ENCODE measurements at regions not wholly inside any gene's neighbourhood (a gene's known extent, or its start where the extent isn't known, plus 50 kb on each side); places are given as distances from the start of the nearest gene placed in this dataset.
"Not testable (repeated sequence)": the region's sequence is repeated elsewhere in the genome, so short reads cannot be mapped to it uniquely, and the experiment has no call there.

- DNase-seq (ENCODE audit: low spot score) = no peak
These were observed 90.3 kb upstream of the PAM start for GRCh38 chr5:102664616-102665335.

- DNase-seq (ENCODE audit: low spot score) = no peak
These were observed 88.8 kb upstream of the PAM start for GRCh38 chr5:102666164-102666946.

DNA sequence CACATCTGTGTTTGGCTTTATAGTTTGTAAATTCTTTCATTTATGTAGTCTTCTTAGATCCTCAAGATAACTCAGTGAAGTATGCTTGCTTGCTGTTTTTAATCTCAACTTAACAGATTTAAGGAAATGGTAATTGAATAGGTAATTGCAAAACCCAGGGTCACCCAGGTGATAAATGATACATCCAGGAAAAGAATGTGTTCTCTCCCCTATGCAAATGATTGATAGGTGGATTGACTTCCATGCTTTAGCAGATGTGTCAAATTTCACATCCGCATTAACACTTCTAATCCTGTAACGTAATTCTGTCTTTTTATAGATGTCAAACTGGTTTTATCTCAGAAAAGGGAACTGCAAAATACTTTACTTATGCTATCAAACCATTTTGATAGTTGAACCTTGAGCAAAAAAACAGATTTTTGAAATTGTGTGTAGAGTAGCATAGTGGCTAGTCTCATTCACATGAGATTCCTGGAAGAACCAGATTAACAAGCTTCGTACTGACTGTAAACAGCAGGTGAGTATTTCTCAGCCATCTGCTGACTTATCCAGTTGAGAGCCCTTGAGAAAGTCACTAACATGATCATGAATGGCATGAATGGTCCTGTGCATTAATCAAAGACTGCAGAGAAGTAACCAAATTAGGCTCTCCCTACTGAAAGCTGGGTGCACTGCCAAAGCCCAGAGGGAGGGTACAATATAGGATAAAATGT, 86.7 kb upstream of the PAM start:
- no peak for DNase-seq (ENCODE audit: low spot score)

DNA sequence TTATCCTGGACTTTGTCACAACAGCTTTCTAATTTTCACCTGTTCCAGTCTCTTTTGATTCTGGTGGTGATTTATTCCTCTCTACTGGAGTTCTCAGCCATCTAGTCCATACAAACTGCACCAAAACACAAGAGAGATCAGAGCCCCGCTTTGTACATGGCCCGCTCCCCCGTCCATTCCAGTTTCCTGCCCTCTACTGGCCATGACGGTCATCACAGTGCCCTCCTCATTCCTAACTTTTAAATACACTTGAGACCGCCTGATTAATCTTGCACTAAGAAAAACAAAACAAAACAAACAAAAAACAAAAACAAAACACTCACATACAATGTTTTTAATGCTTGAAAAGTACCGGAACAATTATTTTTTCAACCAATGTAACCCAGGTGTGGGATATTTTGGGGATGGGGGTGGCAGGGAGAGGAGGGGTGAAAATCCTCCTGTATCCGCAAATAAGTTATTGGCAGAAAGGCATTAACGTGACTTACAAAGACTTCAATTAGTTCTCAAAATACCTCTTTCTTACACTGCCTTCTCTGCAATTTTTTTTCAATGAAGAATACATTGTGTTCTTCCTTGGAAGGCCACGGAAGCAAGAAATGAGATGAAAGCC, 84.8 kb upstream of the PAM start:
- DNase-seq (ENCODE audit: low spot score) = peak; percentile 19

- DNase-seq (ENCODE audit: low spot score) = not testable (repeated sequence)
These were observed 83.9 kb upstream of the PAM start for GRCh38 chr5:102671033-102671734.

- no peak for DNase-seq (ENCODE audit: low spot score)
These were observed 76.6 kb upstream of the PAM start for GRCh38 chr5:102678267-102679058.

DNA sequence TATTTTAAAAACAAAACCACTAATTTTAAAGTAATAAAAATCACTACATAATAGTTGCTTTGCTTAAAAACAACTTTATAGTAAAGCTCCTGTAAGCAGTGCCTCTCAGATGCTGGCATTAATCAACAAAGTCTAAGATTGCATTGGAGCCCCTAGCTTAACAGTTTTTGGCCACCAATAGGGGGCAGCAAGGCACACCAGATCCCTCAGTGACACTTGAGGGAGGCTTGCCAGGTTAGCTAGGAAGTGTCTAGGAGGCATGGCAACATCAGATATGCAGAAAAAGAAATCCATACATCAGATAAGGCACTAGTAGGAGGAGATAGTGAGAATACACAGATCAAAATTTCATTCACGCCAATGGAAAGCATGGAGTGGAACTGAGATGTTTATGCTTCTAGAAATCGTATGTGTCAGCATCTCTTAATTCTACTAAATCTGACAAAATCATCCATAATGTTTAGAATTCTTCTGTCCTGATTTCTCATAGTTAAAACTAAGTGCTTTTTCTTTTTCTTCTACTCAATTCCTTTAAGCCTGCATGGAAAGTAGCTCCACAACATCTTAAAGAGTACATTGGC, 73.6 kb upstream of the PAM start:
- peak; percentile 78 for DNase-seq (ENCODE audit: low spot score)

DNA sequence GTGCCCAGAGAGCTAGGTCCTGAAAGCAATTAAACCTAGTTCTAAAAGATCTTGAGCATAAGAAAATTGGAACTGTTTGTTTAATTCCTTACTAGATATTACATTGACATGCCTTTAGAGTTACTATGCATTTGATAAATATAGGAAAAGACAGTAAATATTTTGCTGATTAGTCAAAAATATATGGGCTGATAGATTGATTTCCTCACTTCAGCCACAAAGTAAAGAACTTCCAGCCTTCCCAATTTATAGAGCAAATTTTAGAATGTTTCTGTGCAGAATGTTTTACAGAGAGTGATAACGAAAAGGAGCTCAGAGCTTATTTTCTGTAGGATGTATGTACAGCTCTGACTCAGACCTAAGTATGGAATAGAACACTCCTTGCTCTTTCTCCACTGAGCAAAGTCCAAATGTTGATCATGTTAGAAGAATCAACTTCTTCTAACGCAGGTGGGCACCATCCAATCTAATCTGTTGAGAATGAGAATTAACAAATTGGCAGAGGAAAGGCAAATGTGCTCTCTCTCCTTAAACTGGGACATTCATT, 72.9 kb upstream of the PAM start:
- DNase-seq (ENCODE audit: low spot score) = no peak

- not testable (repeated sequence) for DNase-seq (ENCODE audit: low spot score)
These were observed 67.0 kb upstream of the PAM start for GRCh38 chr5:102688076-102688475.

- DNase-seq (ENCODE audit: low spot score) = not testable (repeated sequence)
These were observed 66.3 kb upstream of the PAM start for GRCh38 chr5:102688581-102689342.

DNA sequence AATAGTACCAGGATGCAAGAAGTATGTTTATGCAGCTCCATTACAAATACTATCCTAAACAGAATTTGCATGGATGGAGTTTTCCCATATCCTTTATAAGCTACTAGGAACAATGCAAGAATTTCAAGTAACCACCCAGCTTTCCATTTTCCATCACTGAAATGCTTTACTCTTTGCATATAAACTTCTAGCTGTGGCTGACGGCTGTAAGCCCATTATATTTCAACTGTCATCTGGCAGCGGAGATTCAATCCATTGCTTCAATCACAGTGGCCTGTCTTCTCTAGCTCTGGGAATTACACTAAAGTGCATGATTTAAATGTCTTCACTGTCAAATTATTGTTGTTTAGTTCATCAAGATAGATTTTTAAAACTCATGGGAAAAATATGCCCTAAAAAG, 64.2 kb upstream of the PAM start:
- DNase-seq (ENCODE audit: low spot score) = no peak

DNA sequence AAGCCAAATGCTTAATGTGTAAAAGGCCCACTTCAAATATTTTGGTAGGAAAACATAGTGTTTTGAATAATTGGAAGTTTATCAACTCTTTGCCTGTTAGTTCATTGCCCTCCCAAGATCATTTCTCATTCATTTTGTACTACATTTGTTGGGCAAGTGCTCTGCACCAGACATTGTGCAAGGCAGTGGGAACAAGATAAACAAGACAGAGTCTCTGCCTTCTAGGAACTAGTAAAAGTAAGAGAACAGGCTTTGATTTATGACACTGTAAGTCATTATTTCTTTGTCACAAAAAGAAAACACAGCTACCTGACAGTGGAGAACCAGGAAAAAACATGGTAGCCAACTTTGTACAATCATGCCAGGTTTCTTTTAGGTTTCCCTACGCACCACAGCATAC, 63.7 kb upstream of the PAM start:
- no peak for DNase-seq (ENCODE audit: low spot score)

GRCh38 chr5:102700120-102700831, 54.8 kb upstream of the PAM start:
- no peak for DNase-seq (ENCODE audit: low spot score)

DNA sequence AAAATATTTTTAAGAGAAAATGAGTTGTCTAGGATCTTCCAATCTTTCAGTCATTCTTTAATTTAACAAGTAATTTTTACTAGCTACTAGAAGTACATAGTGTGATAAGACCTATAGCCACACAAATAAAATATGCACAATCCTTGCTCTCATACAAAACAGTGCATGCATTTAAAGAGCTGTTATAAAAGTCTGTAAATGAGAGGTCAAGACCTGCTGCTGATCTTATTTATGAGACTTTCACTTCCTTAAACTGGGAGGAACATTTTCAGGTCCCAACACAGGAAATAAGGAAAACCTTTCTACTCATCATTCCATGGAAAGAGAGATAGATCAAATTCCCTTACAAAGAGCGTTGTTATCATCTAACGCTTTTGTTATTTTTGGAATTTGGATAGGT, 54.2 kb upstream of the PAM start:
- DNase-seq (ENCODE audit: low spot score) = no peak

DNA sequence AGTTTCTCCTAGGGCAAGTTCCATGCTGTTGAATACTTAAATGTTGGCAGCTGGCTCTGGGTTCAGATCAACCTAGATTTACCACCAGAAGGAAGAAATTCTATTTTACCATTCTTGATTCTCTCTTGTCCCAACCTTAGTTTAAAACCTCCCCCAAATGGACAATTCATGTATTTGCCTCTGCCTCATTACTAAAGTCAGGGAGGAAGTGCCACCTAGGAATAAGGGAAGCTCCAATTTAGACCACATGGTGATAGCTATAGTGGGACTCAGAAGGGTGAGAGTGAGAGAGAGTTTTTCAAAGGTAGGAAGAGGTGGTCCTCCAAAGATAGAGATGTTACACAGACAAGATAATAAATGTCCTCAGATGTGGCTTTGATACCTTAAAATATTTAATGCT, 53.4 kb upstream of the PAM start:
- DNase-seq (ENCODE audit: low spot score) = no peak

Data from H4 (cell line).